ENCODE measurements at regions not wholly inside any gene's neighbourhood (a gene's known extent, or its start where the extent isn't known, plus 50 kb on each side); places are given as distances from the start of the nearest gene placed in this dataset.

- no peak for DNase-seq (ENCODE audit: insufficient read length, low spot score)
- FAIRE-seq: no peak
- TF ChIP-seq POU2F2 (IDR thresholded peaks at IDR 0.05; ENCODE audit: low read depth, low read length): no peak
- no peak for TF ChIP-seq PAX5 (IDR thresholded peaks at IDR 0.05; ENCODE audit: insufficient read depth, low read length, severe bottlenecking)
- TF ChIP-seq POLR2A (IDR thresholded peaks at IDR 0.05; ENCODE audit: low read depth, low read length): no peak
- no peak for TF ChIP-seq SPI1 (IDR thresholded peaks at IDR 0.05; ENCODE audit: low read depth, low read length)
- no peak for TF ChIP-seq POLR2AphosphoS5 (IDR thresholded peaks at IDR 0.05; ENCODE audit: low read depth, low read length)
- TF ChIP-seq TAF1 (IDR thresholded peaks at IDR 0.05; ENCODE audit: low read depth, low read length): no peak
These were observed 98.2 kb upstream of the ASAP2 start for GRCh38 chr2:9108210-9108967.

GRCh38 chr2:9107168-9108025, 99.2 kb upstream of the ASAP2 start:
- no peak for TF ChIP-seq PAX5 (IDR thresholded peaks at IDR 0.05; ENCODE audit: insufficient read depth, low read length, severe bottlenecking)
- TF ChIP-seq POLR2A (IDR thresholded peaks at IDR 0.05; ENCODE audit: low read depth, low read length): no peak
- no peak for TF ChIP-seq POLR2AphosphoS5 (IDR thresholded peaks at IDR 0.05; ENCODE audit: low read depth, low read length)
- TF ChIP-seq POU2F2 (IDR thresholded peaks at IDR 0.05; ENCODE audit: low read depth, low read length): no peak
- no peak for TF ChIP-seq SPI1 (IDR thresholded peaks at IDR 0.05; ENCODE audit: low read depth, low read length)
- no peak for TF ChIP-seq TAF1 (IDR thresholded peaks at IDR 0.05; ENCODE audit: low read depth, low read length)
- no peak for FAIRE-seq

GRCh38 chr2:9106338-9107167, 100.1 kb upstream of the ASAP2 start:
- no peak for TF ChIP-seq POLR2AphosphoS5 (IDR thresholded peaks at IDR 0.05; ENCODE audit: low read depth, low read length)
- no peak for TF ChIP-seq PAX5 (IDR thresholded peaks at IDR 0.05; ENCODE audit: insufficient read depth, low read length, severe bottlenecking)
- FAIRE-seq: no peak
- DNase-seq (ENCODE audit: insufficient read length, low spot score): no peak

More at GRCh38 chr2:9107168-9108025, 99.2 kb upstream of the ASAP2 start:
- no peak for DNase-seq (ENCODE audit: insufficient read length, low spot score)

- no peak for FAIRE-seq
- DNase-seq (ENCODE audit: insufficient read length, low spot score): no peak
- no peak for TF ChIP-seq PAX5 (IDR thresholded peaks at IDR 0.05; ENCODE audit: insufficient read depth, low read length, severe bottlenecking)
- TF ChIP-seq POLR2A (IDR thresholded peaks at IDR 0.05; ENCODE audit: low read depth, low read length): no peak
- no peak for TF ChIP-seq POLR2AphosphoS5 (IDR thresholded peaks at IDR 0.05; ENCODE audit: low read depth, low read length)
- TF ChIP-seq SPI1 (IDR thresholded peaks at IDR 0.05; ENCODE audit: low read depth, low read length): no peak
- no peak for TF ChIP-seq POU2F2 (IDR thresholded peaks at IDR 0.05; ENCODE audit: low read depth, low read length)
- TF ChIP-seq TAF1 (IDR thresholded peaks at IDR 0.05; ENCODE audit: low read depth, low read length): no peak
These were observed 100.8 kb upstream of the ASAP2 start for GRCh38 chr2:9105601-9106337.

GRCh38 chr2:9103663-9104277, 100.3 kb upstream of the MBOAT2 start:
- no peak for TF ChIP-seq POLR2A (IDR thresholded peaks at IDR 0.05; ENCODE audit: low read depth, low read length)
- DNase-seq (ENCODE audit: insufficient read length, low spot score) (no peak), FAIRE-seq (no peak)

GRCh38 chr2:9102861-9103662, 99.6 kb upstream of the MBOAT2 start:
- DNase-seq (ENCODE audit: insufficient read length, low spot score): no peak
- TF ChIP-seq TAF1 (IDR thresholded peaks at IDR 0.05; ENCODE audit: low read depth, low read length) (no peak), SPI1 (IDR thresholded peaks at IDR 0.05; ENCODE audit: low read depth, low read length) (no peak), PAX5 (IDR thresholded peaks at IDR 0.05; ENCODE audit: insufficient read depth, low read length, severe bottlenecking) (no peak), POU2F2 (IDR thresholded peaks at IDR 0.05; ENCODE audit: low read depth, low read length) (no peak), POLR2A (IDR thresholded peaks at IDR 0.05; ENCODE audit: low read depth, low read length) (no peak), POLR2AphosphoS5 (IDR thresholded peaks at IDR 0.05; ENCODE audit: low read depth, low read length) (no peak)
- no peak for FAIRE-seq

GRCh38 chr2:9101763-9102425, 98.4 kb upstream of the MBOAT2 start:
- TF ChIP-seq POLR2A (IDR thresholded peaks at IDR 0.05; ENCODE audit: low read depth, low read length): no peak
- TF ChIP-seq TAF1 (IDR thresholded peaks at IDR 0.05; ENCODE audit: low read depth, low read length): no peak
- TF ChIP-seq SPI1 (IDR thresholded peaks at IDR 0.05; ENCODE audit: low read depth, low read length): no peak
- TF ChIP-seq PAX5 (IDR thresholded peaks at IDR 0.05; ENCODE audit: insufficient read depth, low read length, severe bottlenecking): no peak
- no peak for TF ChIP-seq POLR2AphosphoS5 (IDR thresholded peaks at IDR 0.05; ENCODE audit: low read depth, low read length)
- TF ChIP-seq POU2F2 (IDR thresholded peaks at IDR 0.05; ENCODE audit: low read depth, low read length): no peak
- FAIRE-seq: no peak
- DNase-seq (ENCODE audit: insufficient read length, low spot score): no peak
